Neural cell (in vitro differentiated cells): ENCODE measurements at regions not wholly inside any gene's neighbourhood (a gene's known extent, or its start where the extent isn't known, plus 50 kb on each side); places are given as distances from the start of the nearest gene placed in this dataset.

Source experiments
- H2AFZ ChIP-seq: fragments of 200-600, 300-800 bp; sonication (generic), shearing (Covaris generic); 2 replicates; pipeline ENCODE4 v1.6.0; 2014; ENCODE audit warnings: low read depth, mild to moderate bottlenecking, antibody characterized with exemption, low read length, moderate library complexity
- H3F3A ChIP-seq: fragments of 200-600 bp; shearing (Covaris generic); 2 replicates; pipeline ENCODE4 v1.6.1; 2016; ENCODE audit warnings: mild to moderate bottlenecking, moderate library complexity, mixed read lengths, antibody characterized with exemption, low read length; ENCODE audit not compliant: insufficient read depth, poor library complexity, severe bottlenecking
- H3K27ac ChIP-seq: fragments of 200-600, 300-800 bp; sonication (generic), shearing (Covaris generic); 2 replicates; pipeline ENCODE4 v1.5.1; 2014; ENCODE audit warnings: mild to moderate bottlenecking, low read length, moderate library complexity
- H3K27me3 ChIP-seq: fragments of 300-800, 200-600 bp; sonication (generic), shearing (Covaris generic); 2 replicates; pipeline ENCODE4 v1.6.0; 2014; ENCODE audit warnings: mild to moderate bottlenecking, low read depth, low read length, moderate library complexity; ENCODE audit not compliant: insufficient read depth
- H3K36me3 ChIP-seq: fragments of 300-800, 200-600 bp; sonication (generic), shearing (Covaris generic); 2 replicates; pipeline ENCODE4 v1.5.1; 2014; ENCODE audit warnings: mild to moderate bottlenecking, antibody characterized with exemption, low read length, moderate library complexity; ENCODE audit not compliant: insufficient read depth
- H3K4me2 ChIP-seq: fragments of 300-800, 200-600 bp; sonication (generic), shearing (Covaris generic); 2 replicates; pipeline ENCODE4 v1.6.0; 2014; ENCODE audit warnings: mild to moderate bottlenecking, low read length
- H3K4me3 ChIP-seq: fragments of 300-800, 200-600 bp; sonication (generic), shearing (Covaris generic); 2 replicates; pipeline ENCODE4 v1.5.1; 2014; ENCODE audit warnings: mild to moderate bottlenecking, low read length, moderate library complexity
- H3K79me2 ChIP-seq: fragments of 200-600 bp; shearing (Covaris generic); replicated peaks from 2 replicates; pipeline ENCODE4 v1.6.0; 2014; ENCODE audit warnings: mild to moderate bottlenecking, low read length, moderate library complexity; ENCODE audit not compliant: insufficient read depth
- H3K9ac ChIP-seq: fragments of 300-800, 200-600 bp; sonication (generic), shearing (Covaris generic); 2 replicates; pipeline ENCODE4 v1.6.1; 2016; ENCODE audit warnings: mild to moderate bottlenecking, low read length, mixed read lengths
- H3K9me2 ChIP-seq: fragments of 200-600 bp; shearing (Covaris generic); 2 replicates; pipeline ENCODE4 v1.6.1; 2016; ENCODE audit warnings: mild to moderate bottlenecking, low read length, mixed read lengths; ENCODE audit not compliant: insufficient read depth
- H3K9me3 ChIP-seq: fragments of 200-600, 300-800 bp; sonication (generic), shearing (Covaris generic); 2 replicates; pipeline ENCODE4 v1.6.1; 2016; ENCODE audit warnings: mild to moderate bottlenecking, mixed run types, low read length, moderate library complexity, mixed read lengths
- H4K20me1 ChIP-seq: fragments of 200-600 bp; shearing (Covaris generic); 2 replicates; pipeline ENCODE4 v1.6.1; 2016; ENCODE audit warnings: mild to moderate bottlenecking, mixed run types; ENCODE audit not compliant: insufficient read depth
- CTCF ChIP-seq: fragments of 450-650 bp; IDR thresholded peaks from 2 replicates; pipeline ENCODE4 v1.5.1; 2014; ENCODE audit warnings: antibody characterized with exemption, mild to moderate bottlenecking, moderate library complexity; ENCODE audit not compliant: poor library complexity, severe bottlenecking
- EP300 ChIP-seq: fragments of 450-650 bp; conservative IDR thresholded peaks from 2 replicates; pipeline ENCODE4 v1.6.1; 2014; ENCODE audit warnings: antibody characterized with exemption, mild to moderate bottlenecking, moderate library complexity; ENCODE audit not compliant: poor library complexity, severe bottlenecking
- EZH2 ChIP-seq: fragments of 200-600, 300-800 bp; shearing (Covaris generic), sonication (generic); IDR thresholded peaks from 2 replicates; pipeline ENCODE4 v1.6.1; 2014; ENCODE audit warnings: antibody characterized with exemption, low read length, borderline replicate concordance, mild to moderate bottlenecking; ENCODE audit not compliant: insufficient read depth, poor library complexity, severe bottlenecking
- MXI1 ChIP-seq: fragments of 450-650 bp; conservative IDR thresholded peaks from 2 replicates; pipeline ENCODE4 v1.6.1; 2014; ENCODE audit warnings: antibody characterized with exemption, mild to moderate bottlenecking; ENCODE audit not compliant: poor library complexity, severe bottlenecking
- POLR2AphosphoS5 ChIP-seq: IDR thresholded peaks from 2 replicates; pipeline ENCODE4 v1.6.1; 2012
- RAD21 ChIP-seq: fragments of 450-650 bp; conservative IDR thresholded peaks from 2 replicates; pipeline ENCODE4 v1.6.1; 2014; ENCODE audit warnings: antibody characterized with exemption, mild to moderate bottlenecking, moderate library complexity
- SMC3 ChIP-seq: fragments of 450-650 bp; conservative IDR thresholded peaks from 2 replicates; pipeline ENCODE4 v1.6.1; 2014; ENCODE audit warnings: antibody characterized with exemption, mild to moderate bottlenecking, moderate library complexity; ENCODE audit not compliant: poor library complexity
- TAF1 ChIP-seq: IDR thresholded peaks from 2 replicates; pipeline ENCODE4 v1.6.1; 2012; ENCODE audit warnings: low read depth
- TF ChIP-seq, protein P1 (sequence below): IDR thresholded peaks from 2 replicates; pipeline ENCODE4 v1.6.1; 2012; ENCODE audit warnings: borderline replicate concordance

DNA sequence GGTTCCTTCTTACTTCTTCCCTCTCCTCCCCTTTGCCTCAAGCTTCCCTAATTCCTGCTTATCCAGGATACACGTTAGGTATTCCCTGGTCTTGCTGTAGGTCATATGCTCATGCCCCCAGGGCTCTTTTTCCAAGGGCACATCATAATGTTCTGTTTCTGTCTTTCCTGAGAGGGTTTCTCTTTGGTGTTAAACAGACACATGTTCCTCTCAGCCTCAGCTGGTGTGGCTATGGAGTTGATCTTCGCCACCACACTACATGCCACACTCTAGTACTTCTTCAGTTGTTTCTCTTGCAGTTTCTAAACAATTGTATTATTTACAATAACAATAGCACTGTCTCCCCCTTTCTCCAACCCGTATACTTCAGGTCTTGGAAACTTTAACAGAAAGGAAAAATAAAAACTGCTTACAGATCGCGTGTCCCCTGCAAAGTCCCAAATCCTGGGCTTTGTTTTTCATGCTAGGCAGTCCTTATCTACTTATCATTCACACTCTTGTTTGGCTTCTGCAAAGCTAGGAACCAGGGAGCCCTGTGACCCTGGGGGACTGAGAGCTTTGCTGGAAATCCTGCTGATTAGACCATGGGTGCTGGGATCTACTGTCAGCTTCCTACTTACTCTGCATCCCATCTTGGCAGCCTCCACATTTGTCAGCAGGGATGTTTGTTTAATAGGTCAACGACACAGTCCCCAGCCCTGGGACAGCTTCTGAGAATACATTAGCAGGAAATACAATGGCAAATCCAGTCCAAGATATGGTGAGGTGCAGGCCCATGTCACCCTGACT is 193.9 kb upstream of the BMPER start:
- TF ChIP-seq TAF1 (no peak), EZH2 (no peak), EP300 (no peak), CTCF (no peak), MXI1 (no peak)
- TF ChIP-seq, protein P1, sequence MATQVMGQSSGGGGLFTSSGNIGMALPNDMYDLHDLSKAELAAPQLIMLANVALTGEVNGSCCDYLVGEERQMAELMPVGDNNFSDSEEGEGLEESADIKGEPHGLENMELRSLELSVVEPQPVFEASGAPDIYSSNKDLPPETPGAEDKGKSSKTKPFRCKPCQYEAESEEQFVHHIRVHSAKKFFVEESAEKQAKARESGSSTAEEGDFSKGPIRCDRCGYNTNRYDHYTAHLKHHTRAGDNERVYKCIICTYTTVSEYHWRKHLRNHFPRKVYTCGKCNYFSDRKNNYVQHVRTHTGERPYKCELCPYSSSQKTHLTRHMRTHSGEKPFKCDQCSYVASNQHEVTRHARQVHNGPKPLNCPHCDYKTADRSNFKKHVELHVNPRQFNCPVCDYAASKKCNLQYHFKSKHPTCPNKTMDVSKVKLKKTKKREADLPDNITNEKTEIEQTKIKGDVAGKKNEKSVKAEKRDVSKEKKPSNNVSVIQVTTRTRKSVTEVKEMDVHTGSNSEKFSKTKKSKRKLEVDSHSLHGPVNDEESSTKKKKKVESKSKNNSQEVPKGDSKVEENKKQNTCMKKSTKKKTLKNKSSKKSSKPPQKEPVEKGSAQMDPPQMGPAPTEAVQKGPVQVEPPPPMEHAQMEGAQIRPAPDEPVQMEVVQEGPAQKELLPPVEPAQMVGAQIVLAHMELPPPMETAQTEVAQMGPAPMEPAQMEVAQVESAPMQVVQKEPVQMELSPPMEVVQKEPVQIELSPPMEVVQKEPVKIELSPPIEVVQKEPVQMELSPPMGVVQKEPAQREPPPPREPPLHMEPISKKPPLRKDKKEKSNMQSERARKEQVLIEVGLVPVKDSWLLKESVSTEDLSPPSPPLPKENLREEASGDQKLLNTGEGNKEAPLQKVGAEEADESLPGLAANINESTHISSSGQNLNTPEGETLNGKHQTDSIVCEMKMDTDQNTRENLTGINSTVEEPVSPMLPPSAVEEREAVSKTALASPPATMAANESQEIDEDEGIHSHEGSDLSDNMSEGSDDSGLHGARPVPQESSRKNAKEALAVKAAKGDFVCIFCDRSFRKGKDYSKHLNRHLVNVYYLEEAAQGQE, result no peak
- Histone ChIP-seq H3K4me3 (no peak overlapping the region), H3K79me2 (no peaks in the 10 kb centered on the region), H2AFZ (no peak overlapping the region), H3K9me3 (no peaks in the 10 kb centered on the region), H3K4me2 (no peak overlapping the region), H3K36me3 (no peaks in the 10 kb centered on the region), H3K27ac (no peak overlapping the region), H3K9me2 (no peaks in the 10 kb centered on the region), H3K9ac (no peak overlapping the region), H3K27me3 (no peaks in the 10 kb centered on the region), H3F3A (no peaks in the 10 kb centered on the region), H4K20me1 (no peaks in the 10 kb centered on the region)

DNA sequence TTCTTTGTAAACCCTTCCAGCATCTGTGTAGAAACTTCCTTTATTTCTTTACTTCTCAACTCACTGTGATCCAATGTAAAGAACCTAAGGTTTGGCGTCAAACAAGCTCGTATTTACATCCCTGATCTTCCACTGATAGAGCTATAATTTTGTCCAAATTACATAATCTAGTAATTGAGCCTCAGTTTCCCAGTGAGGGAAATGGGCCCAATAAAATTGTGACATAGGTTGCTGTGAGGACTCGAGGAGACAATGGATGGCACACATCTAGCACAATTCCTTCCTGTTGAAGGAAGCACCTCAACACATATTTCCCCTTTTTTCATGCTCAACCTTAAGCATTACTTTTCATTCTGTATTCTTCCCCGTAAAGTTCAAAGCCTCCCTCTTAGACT is 193.3 kb upstream of the BMPER start:
- Histone ChIP-seq H3K36me3 (no peaks in the 10 kb centered on the region), H3K4me3 (no peak overlapping the region)

More for the DNA sequence above, 193.3 kb upstream of the BMPER start:
- Histone ChIP-seq H3K4me2 (no peak overlapping the region), H3K27me3 (no peaks in the 10 kb centered on the region), H3K9me3 (no peaks in the 10 kb centered on the region), H2AFZ (no peak overlapping the region), H3K9ac (no peak overlapping the region), H3K9me2 (no peaks in the 10 kb centered on the region), H3K27ac (no peak overlapping the region), H3F3A (no peaks in the 10 kb centered on the region), H4K20me1 (no peaks in the 10 kb centered on the region), H3K79me2 (no peaks in the 10 kb centered on the region)
- TF ChIP-seq EP300 (no peak), EZH2 (no peak), TAF1 (no peak), SMC3 (no peak), RAD21 (no peak), CTCF (no peak), POLR2AphosphoS5 (no peak), MXI1 (no peak)
- TF ChIP-seq, protein P1, result no peak
